Epithelial cell of prostate (primary cell): ENCODE measurements at regions not wholly inside any gene's neighbourhood (a gene's known extent, or its start where the extent isn't known, plus 50 kb on each side); places are given as distances from the start of the nearest gene placed in this dataset.

Experiments used
- DNase-seq: peaks from one replicate; pipeline ENCODE4 v3.0.0-alpha.2; 2011; ENCODE audit warnings: low read depth, low spot score
- H3K27ac ChIP-seq: fragments of 450-650 bp; 2 replicates; pipeline ENCODE4 v1.5.1; 2017; ENCODE audit warnings: mild to moderate bottlenecking

DNA sequence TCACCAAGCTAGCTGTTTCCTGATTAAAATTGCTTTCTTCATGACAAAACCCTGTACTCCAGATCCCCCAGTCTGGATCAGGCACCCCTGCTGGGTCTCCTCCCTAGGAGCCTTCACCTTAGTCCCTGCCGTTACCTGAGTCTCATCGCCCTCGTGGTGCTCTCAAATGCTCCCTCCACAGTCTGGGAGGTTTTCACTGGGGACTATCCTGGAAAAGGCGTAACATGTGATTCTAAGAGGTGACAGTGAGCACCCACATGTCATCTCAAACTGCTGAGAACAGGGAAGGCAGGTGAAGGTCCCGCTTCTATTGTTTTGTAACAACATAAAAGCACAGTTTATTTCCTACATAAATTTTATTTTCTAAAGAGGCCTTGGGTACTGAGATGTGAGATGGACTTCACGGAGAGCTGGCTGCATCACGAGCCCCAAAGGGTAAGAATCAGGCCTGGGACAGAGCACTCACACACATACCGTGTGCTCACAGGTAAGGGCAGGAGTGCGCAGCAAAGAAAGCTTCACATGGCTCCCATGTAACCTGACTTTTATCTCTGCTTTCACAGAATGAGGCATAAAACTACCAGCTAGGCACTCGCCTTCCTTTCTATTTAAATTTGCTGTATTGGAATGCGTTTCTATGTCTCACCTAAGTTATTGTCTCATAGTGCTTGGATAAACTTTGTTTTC, 531.5 kb downstream of the RNF144A start:
- DNase-seq, result no peak
- H3K27ac ChIP-seq, result no peak overlapping the region

DNA sequence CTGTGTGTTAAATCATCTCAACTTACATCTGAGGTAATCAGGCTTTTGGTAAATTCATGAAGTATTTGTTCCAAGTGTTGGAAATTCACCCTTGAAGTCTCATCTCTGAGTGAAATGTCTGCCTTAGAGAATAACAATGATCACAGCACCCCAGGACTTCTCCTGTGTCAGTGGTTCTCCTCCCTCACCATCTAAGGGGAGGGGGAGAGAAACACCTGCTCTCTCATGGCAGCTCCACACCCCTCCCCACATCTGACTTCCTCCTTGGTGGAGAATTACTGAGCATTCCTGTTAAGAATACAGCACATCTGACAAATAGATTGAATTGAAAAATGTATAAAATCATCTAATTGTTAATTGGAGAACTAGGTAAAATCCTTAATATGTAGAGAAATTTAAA, 532.1 kb downstream of the RNF144A start:
- H3K27ac ChIP-seq, result no peak overlapping the region
- DNase-seq, result no peak

DNA sequence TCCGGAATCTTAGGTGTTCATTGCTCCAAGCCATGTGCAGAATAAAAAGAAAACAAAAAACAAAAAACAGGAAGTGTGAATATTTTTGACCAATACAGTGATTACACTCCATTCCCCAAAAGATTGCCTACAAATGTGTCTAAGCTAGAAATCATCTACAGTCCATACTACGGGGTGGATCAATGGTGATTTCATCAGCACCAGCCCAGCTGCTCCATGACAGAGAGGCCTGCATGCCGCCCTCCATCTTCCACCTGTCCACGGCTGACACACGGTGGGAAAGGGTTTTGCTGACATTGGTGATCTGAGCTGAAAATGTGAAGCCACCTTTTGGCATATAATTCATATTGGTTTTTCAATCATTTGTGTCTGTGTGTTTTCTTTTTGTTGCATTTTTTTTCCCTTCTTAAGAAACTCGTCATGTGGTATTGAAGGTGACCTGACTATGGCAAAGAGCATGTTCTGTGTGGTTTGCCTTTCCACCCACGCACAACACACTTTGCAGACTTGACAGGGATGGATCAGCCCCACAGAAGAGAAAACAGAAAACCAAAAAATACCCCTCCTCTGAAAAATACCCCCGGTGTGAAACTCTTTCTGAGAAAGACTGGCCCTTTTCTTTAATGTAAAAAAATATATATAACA, 533.1 kb downstream of the RNF144A start:
- DNase-seq, result no peak
- H3K27ac ChIP-seq, result no peak overlapping the region

DNA sequence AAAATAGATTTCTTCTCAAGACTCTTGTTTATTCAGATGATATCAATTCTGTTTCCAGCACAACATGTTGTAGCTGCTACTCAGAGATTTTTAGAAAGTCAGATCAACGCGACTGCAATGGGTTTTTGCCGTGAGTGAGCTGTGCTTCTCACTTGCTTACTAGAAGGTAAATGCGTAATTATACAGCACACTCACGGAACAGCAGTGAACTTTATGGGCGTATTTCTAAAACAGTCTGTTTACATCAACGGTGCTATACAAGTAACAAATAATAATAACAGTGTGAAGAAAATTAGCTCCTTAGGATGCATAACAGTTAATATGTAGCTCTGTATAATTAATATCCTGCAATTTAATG, 533.6 kb downstream of the RNF144A start:
- no peak for DNase-seq

DNA sequence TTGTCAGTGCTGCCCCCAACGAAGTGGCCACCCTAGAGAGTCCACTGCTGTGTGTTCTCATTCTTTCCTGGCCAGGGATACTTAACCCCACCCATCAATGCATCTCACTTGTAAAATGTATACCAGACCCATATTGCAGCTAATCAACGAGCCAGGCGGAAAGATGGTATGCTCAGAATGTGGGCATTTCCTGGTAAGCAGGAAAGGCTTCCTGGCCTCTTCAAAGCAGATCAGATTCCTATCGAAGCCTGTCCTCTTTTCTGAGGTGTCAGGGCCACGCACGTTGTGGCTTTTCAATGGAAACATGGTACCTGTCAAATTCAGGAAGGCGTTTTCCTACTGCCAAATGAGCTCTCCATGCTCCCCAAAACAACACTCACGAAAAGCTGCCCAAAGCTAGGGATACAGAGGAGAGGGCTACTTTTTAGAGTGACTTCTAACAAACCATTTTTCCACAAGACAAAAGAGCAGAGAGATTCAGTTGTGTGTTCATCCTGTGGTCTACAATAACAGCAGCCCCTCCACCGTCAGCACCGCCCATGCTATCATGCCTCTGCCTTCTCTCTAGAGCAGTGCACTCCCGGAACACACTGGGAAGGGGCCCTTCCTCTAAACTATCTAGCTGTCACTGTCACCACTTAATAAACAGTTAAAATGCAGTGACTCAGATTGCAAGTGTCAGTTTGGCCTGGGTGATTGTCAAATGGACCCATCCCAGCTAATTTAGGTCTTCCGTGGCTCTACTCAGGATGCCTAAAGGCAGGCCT, 535.1 kb downstream of the RNF144A start:
- no peak overlapping the region for H3K27ac ChIP-seq
- no peak for DNase-seq

More for the DNA sequence above, 533.6 kb downstream of the RNF144A start:
- H3K27ac ChIP-seq, result no peak overlapping the region

DNA sequence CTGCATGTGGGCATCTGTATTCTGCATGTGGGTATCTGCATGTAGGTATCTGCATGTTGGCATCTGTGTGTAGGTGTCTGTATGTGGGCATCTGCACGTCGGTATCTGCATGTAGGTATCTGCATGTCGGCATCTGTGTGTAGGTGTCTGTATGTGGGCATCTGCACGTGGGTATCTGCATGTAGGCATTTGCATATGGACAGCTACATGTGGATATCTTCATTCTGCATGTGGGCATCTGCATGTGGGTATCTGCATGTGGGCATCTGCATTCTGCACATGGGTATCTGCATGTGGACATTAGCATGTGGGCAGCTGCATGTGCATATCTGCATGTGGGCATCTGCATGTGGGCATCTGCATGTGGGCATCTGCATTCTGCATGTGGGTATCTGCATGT, 537.4 kb downstream of the RNF144A start:
- H3K27ac ChIP-seq, result no peak overlapping the region
- DNase-seq, result no peak

DNA sequence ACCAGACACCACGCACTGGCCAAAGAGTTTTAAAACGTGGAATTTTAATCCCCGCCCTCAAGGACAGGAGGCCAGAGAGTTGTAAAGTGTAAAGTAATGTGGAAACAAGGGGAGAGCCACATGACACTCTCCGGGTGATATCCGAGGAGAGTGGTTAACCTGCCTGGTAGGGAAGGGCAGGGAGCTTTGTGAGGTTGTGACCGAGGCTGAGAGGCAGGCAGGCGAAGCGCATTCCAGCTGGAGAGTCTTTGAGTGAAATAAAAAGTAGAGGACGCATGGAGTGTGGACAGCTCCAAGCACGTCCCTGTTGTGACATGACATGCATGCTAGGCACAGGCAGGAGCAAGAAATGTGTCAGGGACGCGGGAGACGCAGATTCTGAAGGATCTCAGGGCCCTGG, 539.5 kb downstream of the RNF144A start:
- no peak for DNase-seq
- H3K27ac ChIP-seq, result no peak overlapping the region

DNA sequence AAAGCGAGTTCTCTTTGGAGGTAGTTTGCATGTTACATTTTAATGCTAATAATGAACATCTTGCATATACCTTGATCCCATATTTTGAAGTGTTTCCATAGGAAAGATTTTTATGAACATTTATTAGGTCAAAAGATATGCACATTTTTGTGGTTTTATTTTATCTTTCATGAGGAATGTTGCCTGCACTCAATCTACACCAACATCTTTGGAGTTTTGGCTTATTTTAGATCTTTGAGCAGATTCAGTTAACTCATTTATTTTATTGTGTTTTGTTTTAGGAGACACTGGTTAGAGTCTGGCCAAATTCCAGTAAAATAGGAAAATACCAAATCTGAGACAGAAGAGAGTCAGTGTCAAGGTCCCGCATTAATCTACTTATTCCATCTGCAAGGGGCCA, 540.9 kb downstream of the RNF144A start:
- DNase-seq, result no peak
- H3K27ac ChIP-seq, result no peak overlapping the region

DNA sequence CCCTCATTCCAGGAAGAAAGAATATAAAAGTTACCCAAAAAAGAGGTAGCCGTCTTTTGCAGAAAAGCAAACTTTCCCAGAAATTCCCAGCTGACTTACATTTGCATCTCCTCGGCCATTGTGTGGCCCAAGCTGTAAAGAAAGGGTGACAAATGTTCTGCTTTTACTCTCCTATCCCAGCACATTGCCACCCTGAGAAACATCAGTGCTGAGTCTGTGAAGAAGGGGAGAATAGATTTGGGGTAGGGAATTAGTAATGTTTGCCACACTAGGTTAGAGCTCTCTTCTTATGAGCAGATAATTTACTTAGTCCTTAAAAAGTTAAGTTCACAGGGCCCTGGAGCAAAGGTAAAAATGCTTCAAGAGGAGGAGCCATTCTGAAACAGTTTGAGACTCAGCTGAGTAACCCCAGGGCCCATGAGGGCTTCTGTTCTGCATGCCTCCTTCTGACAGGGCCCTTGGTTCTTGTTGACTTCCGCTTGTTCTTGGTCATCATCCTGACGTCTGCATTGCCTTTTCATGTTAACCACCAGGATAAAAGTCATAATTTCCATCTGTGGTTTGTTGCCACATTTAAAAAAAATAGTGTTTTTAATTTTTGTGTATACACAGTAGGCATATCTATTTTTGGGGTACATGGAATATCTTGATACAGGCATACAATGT, 550.7 kb downstream of the RNF144A start:
- DNase-seq, result no peak
- no peak overlapping the region for H3K27ac ChIP-seq

DNA sequence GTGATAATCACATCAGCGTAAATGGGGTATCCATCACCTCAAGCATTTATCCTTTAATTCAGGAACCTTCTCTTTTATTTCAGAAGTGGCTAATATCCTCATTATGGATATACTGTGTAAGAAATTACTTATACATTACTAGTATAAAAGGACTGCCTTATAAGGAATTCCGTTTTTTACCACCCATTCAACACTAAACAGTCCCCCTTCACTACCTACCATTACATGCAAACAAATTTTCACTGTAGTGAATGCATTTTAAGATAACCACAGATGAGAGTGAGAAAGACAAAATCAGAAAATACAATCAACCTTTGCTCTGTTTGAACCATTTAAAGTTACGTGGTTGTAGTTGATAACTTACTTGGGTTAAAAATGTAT, 551.2 kb downstream of the RNF144A start:
- DNase-seq, result no peak
- H3K27ac ChIP-seq, result no peak overlapping the region

DNA sequence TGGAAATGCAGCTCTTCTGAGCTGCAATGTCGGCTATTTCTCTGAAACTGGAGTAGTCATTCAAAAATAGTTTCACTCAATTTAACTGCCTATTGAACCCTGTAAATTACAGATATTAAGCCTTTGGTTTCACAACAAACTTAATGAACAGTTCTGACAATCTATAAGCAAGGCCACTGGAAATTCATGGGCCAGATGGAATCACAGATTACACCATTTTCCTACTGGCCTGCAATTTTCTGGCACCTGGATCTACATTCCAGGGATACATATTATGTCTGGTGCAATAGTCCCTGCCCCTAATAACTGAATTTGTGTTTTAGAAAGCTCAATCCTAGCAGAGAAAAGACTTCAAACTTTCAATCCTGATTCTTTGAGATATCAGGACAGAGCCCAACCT, 551.7 kb downstream of the RNF144A start:
- no peak for DNase-seq
- no peak overlapping the region for H3K27ac ChIP-seq

DNA sequence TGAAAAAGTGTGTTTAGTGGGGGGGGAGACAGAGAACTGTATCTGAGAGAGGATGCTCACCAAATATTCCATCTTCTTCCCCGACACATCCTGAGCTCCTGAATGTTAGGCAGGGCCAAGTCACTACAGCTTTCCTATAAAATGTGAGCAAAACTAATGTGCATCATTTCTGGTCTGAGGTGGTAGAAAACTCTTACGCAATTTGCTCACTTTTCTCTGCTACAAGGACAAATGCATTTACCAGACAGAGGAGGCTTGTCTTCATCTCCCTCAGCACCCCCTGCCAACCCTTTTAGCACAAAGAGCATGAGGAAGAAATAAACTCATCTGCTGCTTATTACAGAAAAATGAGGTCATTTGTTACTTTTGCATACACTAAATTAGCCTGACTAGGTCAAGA, 554.0 kb downstream of the RNF144A start:
- DNase-seq, result no peak
- no peak overlapping the region for H3K27ac ChIP-seq

DNA sequence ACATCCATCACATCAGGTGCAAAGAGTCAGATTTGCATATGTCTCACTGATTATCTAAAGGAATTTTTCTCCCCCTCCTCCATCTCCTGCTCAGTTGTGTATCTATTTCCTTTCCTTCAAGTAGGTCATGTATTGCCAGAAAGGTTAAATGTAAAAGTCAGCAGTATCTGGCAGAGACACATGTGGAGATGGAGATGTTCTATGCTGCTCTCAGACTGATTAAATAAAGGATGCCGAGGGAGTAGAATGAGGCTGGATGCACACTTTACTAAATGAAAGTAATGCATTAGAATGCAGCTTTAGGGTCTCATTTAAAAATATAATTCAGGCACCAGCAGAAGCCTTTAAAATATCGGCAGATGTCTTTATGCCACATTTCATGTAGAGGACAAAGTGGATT, 555.3 kb downstream of the RNF144A start:
- DNase-seq, result no peak
- no peak overlapping the region for H3K27ac ChIP-seq

DNA sequence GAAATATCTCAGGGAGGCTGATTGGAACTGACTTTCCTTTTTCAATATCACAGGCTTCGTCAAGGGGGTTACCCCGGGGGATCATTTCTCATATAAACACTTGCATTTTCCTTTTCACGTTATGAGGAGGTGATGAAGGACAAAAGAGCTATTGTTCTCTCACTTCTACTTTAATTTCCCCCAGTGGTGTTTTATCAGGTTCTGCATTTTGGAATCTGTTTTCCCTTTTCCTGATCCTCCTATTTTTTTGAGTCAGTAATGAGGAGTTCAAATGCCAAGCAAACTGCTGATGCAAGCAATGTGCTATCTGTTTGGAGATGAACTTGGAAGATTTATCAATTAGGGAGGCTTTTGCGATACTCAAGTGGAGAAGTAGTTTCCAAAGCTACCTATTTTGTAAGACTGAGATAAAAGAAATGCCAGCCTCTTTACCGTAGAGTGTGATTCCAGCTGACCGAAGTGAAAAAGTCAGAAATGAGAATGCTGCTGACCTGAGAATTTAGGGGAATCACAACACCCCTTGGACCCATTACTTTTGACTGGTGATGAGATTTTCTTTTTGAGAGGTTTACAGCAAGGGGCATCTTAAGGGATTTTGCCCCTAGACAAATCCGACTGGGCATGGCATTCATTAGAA, 556.0 kb downstream of the RNF144A start:
- no peak for DNase-seq
- H3K27ac ChIP-seq, result no peak overlapping the region

DNA sequence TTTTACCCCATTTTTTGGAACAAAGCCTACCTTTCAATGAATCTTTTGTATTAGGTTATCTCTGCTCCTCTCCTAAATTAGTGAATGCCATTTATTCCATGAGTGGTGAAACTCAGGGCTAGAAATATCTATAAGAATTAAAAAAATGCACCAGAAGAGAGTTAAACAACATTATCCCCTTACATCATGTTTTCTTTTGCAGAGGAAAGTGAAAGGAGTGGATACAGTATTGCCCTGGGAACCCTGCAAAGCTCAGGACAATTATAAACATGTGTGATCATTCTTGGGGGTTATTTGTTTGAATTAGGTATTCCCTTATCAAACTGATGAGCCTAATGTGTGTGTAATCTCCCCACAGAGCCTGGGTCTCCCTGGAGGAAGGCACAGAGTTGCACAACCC, 559.2 kb downstream of the RNF144A start:
- no peak for DNase-seq
- no peak overlapping the region for H3K27ac ChIP-seq

DNA sequence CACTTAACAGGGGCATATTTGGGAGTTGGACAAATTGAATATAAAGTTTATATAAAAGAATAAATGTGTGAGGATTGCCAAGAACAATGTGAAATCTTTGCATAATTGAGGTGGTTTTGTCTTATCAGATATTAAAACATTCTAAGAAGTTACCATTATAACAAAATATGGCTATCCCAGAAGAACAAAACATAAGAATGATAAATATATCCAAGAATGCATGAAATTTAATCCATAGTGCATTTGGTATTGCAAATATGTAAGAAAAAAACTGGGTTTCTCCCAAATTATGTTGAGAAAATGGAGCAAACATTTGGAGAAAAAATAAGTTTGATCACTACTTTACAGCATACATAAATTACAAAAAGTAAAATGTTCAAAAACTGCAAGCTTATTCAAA, 562.4 kb downstream of the RNF144A start:
- no peak overlapping the region for H3K27ac ChIP-seq
- no peak for DNase-seq

DNA sequence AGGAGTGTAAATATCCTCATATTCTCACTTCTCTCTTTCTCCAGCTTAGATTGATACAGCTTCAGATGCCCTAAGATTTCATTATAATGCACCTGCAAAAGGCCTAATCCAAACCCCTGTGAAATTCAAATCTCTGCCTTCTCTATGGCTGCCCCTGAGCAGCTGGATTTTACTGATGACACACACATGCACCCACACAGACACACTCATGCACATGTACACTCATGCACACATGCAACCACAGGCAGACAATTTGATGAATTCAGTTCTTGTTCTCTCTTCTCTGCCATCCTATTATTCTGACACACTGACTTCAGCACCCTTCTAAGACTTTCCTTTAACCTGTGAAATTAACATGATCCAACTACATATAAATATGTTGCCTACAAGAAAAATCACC, 563.2 kb downstream of the RNF144A start:
- no peak overlapping the region for H3K27ac ChIP-seq
- no peak for DNase-seq

DNA sequence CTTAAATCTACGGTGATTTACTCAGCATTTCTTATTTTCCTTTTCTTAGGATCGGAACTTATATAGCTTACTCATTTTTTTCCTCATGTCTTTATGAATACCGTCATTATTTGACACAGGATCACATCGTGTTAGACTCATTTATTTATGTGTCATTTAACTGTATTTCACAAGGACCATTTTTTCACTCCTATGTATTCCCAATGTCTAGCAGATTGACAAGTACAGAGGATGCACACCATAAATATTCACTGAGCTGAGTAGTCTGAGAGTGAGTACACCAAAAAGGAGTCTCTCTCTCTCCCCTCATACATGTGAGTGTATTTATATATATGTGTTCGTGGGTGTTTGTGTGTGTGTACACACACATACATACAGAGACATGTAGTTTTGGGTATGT, 573.5 kb downstream of the RNF144A start:
- no peak overlapping the region for H3K27ac ChIP-seq
- DNase-seq, result no peak

DNA sequence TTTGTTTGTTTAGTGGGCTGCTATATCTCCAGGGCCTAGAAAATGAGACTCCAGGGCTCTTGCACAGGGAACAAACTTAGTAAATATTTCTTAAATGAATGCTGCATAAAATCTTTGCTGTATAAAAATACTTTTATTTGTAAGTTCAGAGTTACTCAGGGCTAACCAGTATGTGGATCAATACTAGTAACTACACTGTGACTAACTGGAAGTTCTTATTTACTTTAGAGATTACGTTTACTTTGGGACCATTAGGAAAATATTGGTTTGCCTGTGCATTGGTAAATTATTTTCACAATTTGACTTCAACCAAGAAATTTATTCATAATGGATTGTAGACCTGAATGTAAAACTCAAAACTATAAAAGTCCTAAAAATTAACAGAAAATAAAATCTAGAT, 575.5 kb downstream of the RNF144A start:
- H3K27ac ChIP-seq, result no peak overlapping the region
- no peak for DNase-seq

DNA sequence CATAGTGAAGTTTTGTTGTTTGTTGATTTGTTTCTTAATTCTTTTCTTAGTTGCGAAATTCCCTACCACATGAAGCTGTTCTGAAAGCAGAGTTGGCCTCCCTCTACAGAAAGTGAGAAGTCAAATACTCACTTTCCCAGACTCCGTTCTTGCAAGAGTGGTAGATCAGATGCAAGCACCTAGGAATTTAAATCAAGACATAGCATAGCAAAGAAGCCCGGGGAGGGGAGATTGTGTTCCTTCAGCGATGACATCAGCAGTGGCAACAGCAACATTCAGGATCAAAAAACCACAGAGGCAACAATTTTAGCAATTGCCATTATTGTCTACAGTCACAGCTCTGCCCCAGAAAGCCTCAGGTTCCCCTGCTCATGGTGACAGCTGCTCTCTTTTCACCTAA, 580.0 kb downstream of the RNF144A start:
- no peak for DNase-seq
- no peak overlapping the region for H3K27ac ChIP-seq

DNA sequence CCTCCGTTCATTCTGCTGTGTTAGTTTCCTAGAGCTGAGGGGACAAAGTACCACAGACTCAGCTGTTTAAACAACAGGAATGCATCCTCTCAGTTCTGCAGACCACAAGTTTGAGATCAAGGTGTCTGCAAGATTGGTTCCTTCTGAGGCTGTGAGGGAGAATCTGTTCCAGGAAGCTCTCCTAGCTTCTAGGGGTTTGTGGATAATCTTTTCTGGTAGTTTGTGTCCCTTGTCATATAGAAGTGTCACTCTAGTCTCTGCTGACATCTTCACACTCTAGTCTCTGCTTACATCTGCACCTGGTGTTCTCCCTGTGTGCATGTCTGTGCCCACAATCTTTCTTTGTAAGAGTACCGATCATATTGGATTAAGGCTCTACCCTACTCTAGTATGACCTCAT, 581.8 kb downstream of the RNF144A start:
- DNase-seq, result no peak

More for the DNA sequence above, 581.8 kb downstream of the RNF144A start:
- no peak overlapping the region for H3K27ac ChIP-seq
